ENCODE measurements at regions not wholly inside any gene's neighbourhood (a gene's known extent, or its start where the extent isn't known, plus 50 kb on each side); places are given as distances from the start of the nearest gene placed in this dataset.

DNA sequence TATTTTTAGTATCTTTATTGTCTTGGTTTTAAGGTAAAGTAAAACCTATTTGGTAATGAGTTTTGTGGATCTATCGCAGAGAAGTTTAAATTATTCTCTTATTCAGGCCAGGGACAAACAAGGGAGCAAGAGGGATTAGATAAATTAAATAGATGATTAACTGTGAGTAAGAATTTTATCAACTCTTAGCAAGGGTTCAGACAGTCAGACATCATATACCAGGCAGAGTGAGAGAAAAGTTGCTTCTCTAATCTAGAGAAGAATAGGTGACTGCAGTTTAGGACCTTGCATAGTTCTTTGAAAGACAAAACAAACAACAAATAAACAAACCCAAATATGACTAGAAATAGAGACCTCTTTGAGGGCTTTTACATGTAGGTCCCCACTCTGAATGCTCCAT is 840.2 kb upstream of the GOT2 start:
- FAIRE-seq, result no peak
- no peak overlapping the region for H3K9ac ChIP-seq (ENCODE audit: insufficient read depth, low read depth, low read length)
- H3K27me3 ChIP-seq (ENCODE audit: control insufficient read depth in 1 of 2, insufficient read depth in 2 of 2, low read length in 2 of 2), result no peaks in the 10 kb centered on the region
- ChIA-PET CTCF (ENCODE audit: low intra/inter-chr PET ratio, low total read pairs) (no interaction called here), POLR2A (no interaction called here)
- no peaks in the 10 kb centered on the region for H3K36me3 ChIP-seq (replicated peaks in 1 of 2; ENCODE audit: control insufficient read depth in 1 of 2, insufficient read depth in 2 of 2, low read length in 2 of 2)
- ATAC-seq, result no peak
- no peak for TF ChIP-seq NFIC (IDR thresholded peaks at IDR 0.05; ENCODE audit: low read length)
- no peak for TF ChIP-seq ZNF605 (CRISPR knock-in tag; IDR thresholded peaks at IDR 0.05)
- TF ChIP-seq ZNF12 (CRISPR knock-in tag; IDR thresholded peaks at IDR 0.05), result no peak
- TF ChIP-seq RXRA (CRISPR knock-in tag; IDR thresholded peaks at IDR 0.05), result no peak
- TF ChIP-seq KDM1A (CRISPR knock-in tag; IDR thresholded peaks at IDR 0.05), result no peak
- TF ChIP-seq CBX1 (IDR thresholded peaks at IDR 0.05; ENCODE audit: low read depth), result no peak
- TF ChIP-seq, protein P1, sequence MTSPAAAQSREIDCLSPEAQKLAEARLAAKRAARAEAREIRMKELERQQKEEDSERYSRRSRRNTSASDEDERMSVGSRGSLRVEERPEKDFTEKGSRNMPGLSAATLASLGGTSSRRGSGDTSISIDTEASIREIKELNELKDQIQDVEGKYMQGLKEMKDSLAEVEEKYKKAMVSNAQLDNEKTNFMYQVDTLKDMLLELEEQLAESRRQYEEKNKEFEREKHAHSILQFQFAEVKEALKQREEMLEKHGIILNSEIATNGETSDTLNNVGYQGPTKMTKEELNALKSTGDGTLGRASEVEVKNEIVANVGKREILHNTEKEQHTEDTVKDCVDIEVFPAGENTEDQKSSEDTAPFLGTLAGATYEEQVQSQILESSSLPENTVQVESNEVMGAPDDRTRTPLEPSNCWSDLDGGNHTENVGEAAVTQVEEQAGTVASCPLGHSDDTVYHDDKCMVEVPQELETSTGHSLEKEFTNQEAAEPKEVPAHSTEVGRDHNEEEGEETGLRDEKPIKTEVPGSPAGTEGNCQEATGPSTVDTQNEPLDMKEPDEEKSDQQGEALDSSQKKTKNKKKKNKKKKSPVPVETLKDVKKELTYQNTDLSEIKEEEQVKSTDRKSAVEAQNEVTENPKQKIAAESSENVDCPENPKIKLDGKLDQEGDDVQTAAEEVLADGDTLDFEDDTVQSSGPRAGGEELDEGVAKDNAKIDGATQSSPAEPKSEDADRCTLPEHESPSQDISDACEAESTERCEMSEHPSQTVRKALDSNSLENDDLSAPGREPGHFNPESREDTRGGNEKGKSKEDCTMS (CRISPR knock-in tag; conservative IDR thresholded peaks at IDR 0.05), result no peak
- intact Hi-C loops (cut with micrococcal nuclease; ENCODE audit: unreplicated experiment), result no loop called here
- H2AFZ ChIP-seq (ENCODE audit: low read length), result no peak overlapping the region
- no peaks in the 10 kb centered on the region for H3K4me1 ChIP-seq (ENCODE audit: insufficient read depth, low read length)
- BruUV-seq (replicated peaks), result no TSS peak
- no peak overlapping the region for H3K27ac ChIP-seq (ENCODE audit: extremely low read length, insufficient read depth, low read length)
- H4K20me1 ChIP-seq (ENCODE audit: insufficient read depth, low read length), result no peaks in the 10 kb centered on the region
- in situ Hi-C loops (cut with HindIII; ENCODE audit: extremely low pct_ligation_motif_present, low pct_unique_long_range_greater_than_20kb), result no loop called here
- peaks cover 24% of the 10 kb centered on the region for H3K9me3 ChIP-seq (ENCODE audit: low read length)
- no peak overlapping the region for H3K4me3 ChIP-seq (replicated peaks in 1 of 3; ENCODE audit: insufficient read depth in 1 of 3, low read depth in 2 of 3, low read length in 3 of 3)
- H3K4me2 ChIP-seq (ENCODE audit: low read depth, low read length), result no peak overlapping the region
- 55% methylated on average over 1 of the region's 1 CpG for WGBS (ENCODE audit: low lambda C conversion rate)
- no peaks in the 10 kb centered on the region for H3K79me2 ChIP-seq (ENCODE audit: insufficient read depth, low read length)
- DNase-seq (ENCODE audit: low spot score), result no peak

DNA sequence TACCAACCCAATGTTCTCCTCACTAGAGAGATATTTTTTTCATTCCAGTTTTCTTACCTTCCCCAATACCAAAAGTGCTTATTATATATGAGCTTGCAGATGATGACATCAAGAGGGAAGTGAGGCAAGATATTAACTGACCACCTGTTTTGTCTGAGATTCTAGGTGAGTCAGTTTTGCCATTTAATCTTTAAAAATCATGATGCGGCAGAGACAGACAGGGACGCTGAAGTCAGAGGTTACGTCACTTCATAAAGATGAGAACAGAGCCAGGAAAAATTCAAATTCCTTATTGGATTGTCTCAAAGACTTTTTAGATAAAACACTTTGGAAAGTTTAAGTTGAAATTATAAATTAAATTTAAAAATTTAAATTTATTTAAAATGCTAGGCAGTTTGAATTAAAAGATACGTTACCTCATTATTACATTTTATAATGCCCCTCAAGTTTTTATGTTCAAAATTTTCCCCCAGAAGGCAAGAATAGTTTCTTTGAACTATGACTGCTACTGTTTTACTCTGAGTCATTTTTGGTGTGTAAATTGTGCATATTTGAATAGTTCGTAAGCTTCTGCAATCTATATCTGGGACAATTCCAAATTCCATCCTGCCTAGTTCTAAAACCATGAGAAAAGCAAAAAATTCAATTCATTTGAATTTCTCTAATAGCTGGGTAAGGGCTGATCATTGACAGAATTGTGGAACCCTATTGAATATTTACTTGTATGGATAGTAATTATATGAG is 839.6 kb upstream of the GOT2 start:
- 24% methylated on average over 5 of the region's 5 CpGs for WGBS (ENCODE audit: low lambda C conversion rate)
- Histone ChIP-seq H3K9ac (ENCODE audit: insufficient read depth, low read depth, low read length) (no peak overlapping the region), H3K4me2 (ENCODE audit: low read depth, low read length) (no peak overlapping the region), H3K36me3 (replicated peaks in 1 of 2; ENCODE audit: control insufficient read depth in 1 of 2, insufficient read depth in 2 of 2, low read length in 2 of 2) (no peaks in the 10 kb centered on the region), H3K9me3 (ENCODE audit: low read length) (peaks cover 18% of the 10 kb centered on the region), H3K4me1 (ENCODE audit: insufficient read depth, low read length) (no peaks in the 10 kb centered on the region), H3K4me3 (replicated peaks in 1 of 3; ENCODE audit: insufficient read depth in 1 of 3, low read depth in 2 of 3, low read length in 3 of 3) (no peak overlapping the region), H4K20me1 (ENCODE audit: insufficient read depth, low read length) (no peaks in the 10 kb centered on the region), H3K27ac (ENCODE audit: extremely low read length, insufficient read depth, low read length) (no peak overlapping the region), H3K27me3 (ENCODE audit: control insufficient read depth in 1 of 2, insufficient read depth in 2 of 2, low read length in 2 of 2) (no peaks in the 10 kb centered on the region), H3K79me2 (ENCODE audit: insufficient read depth, low read length) (no peaks in the 10 kb centered on the region), H2AFZ (ENCODE audit: low read length) (no peak overlapping the region)
- CTCF ChIA-PET (ENCODE audit: low intra/inter-chr PET ratio, low total read pairs), result no interaction called here
- intact Hi-C loops (cut with micrococcal nuclease; ENCODE audit: unreplicated experiment) (no loop called here), in situ Hi-C loops (cut with HindIII; ENCODE audit: extremely low pct_ligation_motif_present, low pct_unique_long_range_greater_than_20kb) (no loop called here)
- DNase-seq (ENCODE audit: low spot score), result no peak
- no TSS peak for BruUV-seq (replicated peaks)
- POLR2A ChIA-PET, result no interaction called here
- ATAC-seq, result no peak
- no peak for FAIRE-seq
- no peak for TF ChIP-seq ZNF12 (CRISPR knock-in tag; IDR thresholded peaks at IDR 0.05)
- TF ChIP-seq SRY (CRISPR knock-in tag; IDR thresholded peaks at IDR 0.05), result no peak
- TF ChIP-seq AKAP8 (CRISPR knock-in tag; IDR thresholded peaks at IDR 0.05), result no peak
- TF ChIP-seq ZNF629 (CRISPR knock-in tag; conservative IDR thresholded peaks at IDR 0.05), result no peak
- no peak for TF ChIP-seq CREM (IDR thresholded peaks at IDR 0.05)
- no peak for TF ChIP-seq CREM (CRISPR knock-in tag; IDR thresholded peaks at IDR 0.05)
- no peak for TF ChIP-seq ZBTB1 (CRISPR knock-in tag; IDR thresholded peaks at IDR 0.05; ENCODE audit: borderline replicate concordance)
- TF ChIP-seq IKZF1 (IDR thresholded peaks at IDR 0.05), result no peak
- TF ChIP-seq GATAD2A (CRISPR knock-in tag; IDR thresholded peaks at IDR 0.05), result no peak
- no peak for TF ChIP-seq ETV5 (CRISPR knock-in tag; IDR thresholded peaks at IDR 0.05; ENCODE audit: borderline replicate concordance)
- no peak for TF ChIP-seq ZSCAN31 (CRISPR knock-in tag; IDR thresholded peaks at IDR 0.05; ENCODE audit: low read depth)
- TF ChIP-seq CAMTA2 (CRISPR knock-in tag; IDR thresholded peaks at IDR 0.05; ENCODE audit: borderline replicate concordance), result no peak
- TF ChIP-seq SAP130 (CRISPR knock-in tag; IDR thresholded peaks at IDR 0.05; ENCODE audit: low read depth), result no peak

Measured in HepG2 (cell line).